Uterus (tissue), 2 donors: ENCODE measurements at regions not wholly inside any gene's neighbourhood (a gene's known extent, or its start where the extent isn't known, plus 50 kb on each side); places are given as distances from the start of the nearest gene placed in this dataset.

ENCODE experiments used
- POLR2A ChIP-seq, 2 donors: fragments of 450-650 bp; IDR thresholded peaks; one replicate each; pipeline ENCODE4 v1.6.1; 2016; ENCODE audit warnings: antibody characterized with exemption in 2 of 2, mild to moderate bottlenecking in 1 of 2, moderate library complexity in 1 of 2
- TF ChIP-seq, protein P1 (sequence below), 4 experiments: fragments of 200-600 bp in 2 of 4; fragments of 450-650 bp in 2 of 4; sonication (generic) in 2 of 4; IDR thresholded peaks; one replicate each; pipeline ENCODE4 v1.5.1; 2016 to 2019; ENCODE audit warnings: antibody characterized with exemption in 4 of 4, mild to moderate bottlenecking in 2 of 4, moderate library complexity in 1 of 4

DNA sequence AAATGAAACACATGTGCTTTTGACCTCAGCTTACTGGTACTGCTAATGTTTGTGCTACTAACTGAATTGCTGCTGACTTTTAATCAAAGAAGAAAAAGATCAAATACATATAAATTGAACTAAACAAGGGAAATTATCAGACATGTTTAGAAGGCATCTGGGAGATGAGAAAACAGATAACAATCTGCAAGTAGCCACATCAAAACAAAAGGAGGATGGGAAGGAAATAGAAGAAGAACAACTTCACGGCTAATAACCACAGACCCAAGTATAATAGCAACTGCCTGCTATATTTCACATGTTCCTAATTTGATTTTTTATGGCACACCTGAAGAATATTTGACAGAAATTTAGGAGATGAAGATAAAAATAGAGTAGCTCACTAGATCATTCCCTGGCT is 542.6 kb upstream of the SYT4 start:
- TF ChIP-seq, protein P1, sequence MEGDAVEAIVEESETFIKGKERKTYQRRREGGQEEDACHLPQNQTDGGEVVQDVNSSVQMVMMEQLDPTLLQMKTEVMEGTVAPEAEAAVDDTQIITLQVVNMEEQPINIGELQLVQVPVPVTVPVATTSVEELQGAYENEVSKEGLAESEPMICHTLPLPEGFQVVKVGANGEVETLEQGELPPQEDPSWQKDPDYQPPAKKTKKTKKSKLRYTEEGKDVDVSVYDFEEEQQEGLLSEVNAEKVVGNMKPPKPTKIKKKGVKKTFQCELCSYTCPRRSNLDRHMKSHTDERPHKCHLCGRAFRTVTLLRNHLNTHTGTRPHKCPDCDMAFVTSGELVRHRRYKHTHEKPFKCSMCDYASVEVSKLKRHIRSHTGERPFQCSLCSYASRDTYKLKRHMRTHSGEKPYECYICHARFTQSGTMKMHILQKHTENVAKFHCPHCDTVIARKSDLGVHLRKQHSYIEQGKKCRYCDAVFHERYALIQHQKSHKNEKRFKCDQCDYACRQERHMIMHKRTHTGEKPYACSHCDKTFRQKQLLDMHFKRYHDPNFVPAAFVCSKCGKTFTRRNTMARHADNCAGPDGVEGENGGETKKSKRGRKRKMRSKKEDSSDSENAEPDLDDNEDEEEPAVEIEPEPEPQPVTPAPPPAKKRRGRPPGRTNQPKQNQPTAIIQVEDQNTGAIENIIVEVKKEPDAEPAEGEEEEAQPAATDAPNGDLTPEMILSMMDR (IDR thresholded peaks at IDR 0.05), result no peak
- no peak for TF ChIP-seq POLR2A (IDR thresholded peaks at IDR 0.05)
